G401 (cell line): ENCODE measurements at regions not wholly inside any gene's neighbourhood (a gene's known extent, or its start where the extent isn't known, plus 50 kb on each side); places are given as distances from the start of the nearest gene placed in this dataset.
"Not testable (repeated sequence)": the region's sequence is repeated elsewhere in the genome, so short reads cannot be mapped to it uniquely, and the experiment has no call there.

ENCODE experiments used
- DNase-seq: peaks from one replicate; pipeline ENCODE4 v3.0.0-alpha.2; 2015; ENCODE audit warnings: low spot score
- in situ Hi-C: cut with HindIII; loops from 2 replicates; pipeline ENCODE4 v1.10.0; 2016; ENCODE audit warnings: low sequenced_read_pairs, mixed read lengths

GRCh38 chr9:85487872-85488271, 253.9 kb downstream of the AGTPBP1 start:
- in situ Hi-C loops: no loop called here
- no peak for DNase-seq

- DNase-seq: no peak
These were observed 257.5 kb downstream of the AGTPBP1 start for GRCh38 chr9:85484235-85484634.

DNA sequence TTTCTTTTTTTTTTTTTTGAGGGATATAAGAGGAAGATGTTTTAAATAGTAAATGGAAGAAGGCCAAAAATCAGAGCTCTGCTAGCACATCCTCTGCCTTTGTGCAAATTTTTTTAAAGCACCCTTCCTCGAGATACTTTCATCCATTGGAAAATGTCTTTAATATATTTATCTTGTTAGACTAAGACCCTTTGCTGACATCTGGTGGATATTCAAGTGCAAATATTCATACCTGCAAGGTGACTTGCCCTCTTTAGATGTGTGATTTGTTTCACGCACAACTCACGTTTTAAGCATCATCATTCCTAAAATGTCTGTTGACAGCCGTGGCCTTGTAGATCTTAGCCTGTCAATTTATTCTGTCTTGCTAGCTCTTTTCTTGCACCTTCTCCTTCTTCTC, 258.5 kb downstream of the AGTPBP1 start:
- DNase-seq: peak; percentile 32
- in situ Hi-C loops: no loop called here

More at GRCh38 chr9:85484235-85484634, 257.5 kb downstream of the AGTPBP1 start:
- in situ Hi-C loops: no loop called here

DNA sequence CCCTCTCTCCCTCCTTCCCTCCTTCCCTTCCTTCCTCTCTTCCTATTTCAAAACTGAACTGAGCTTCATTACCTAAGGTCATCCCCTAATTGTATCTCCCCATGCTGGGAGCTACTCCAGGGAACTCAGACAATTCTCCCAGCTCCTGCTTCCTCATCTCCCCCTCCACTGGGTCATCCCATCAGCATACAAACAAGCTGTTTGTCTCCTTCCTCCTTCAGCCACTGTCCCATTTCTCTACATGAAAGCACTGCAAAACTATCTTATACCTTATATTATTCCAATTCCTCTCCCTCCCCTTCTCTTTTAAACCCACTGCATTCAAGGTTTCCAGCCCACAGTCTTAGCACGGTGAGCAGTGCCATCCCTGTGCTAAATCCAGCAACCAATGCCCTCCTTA, 262.4 kb downstream of the AGTPBP1 start:
- no peak for DNase-seq
- in situ Hi-C loops: no loop called here

DNA sequence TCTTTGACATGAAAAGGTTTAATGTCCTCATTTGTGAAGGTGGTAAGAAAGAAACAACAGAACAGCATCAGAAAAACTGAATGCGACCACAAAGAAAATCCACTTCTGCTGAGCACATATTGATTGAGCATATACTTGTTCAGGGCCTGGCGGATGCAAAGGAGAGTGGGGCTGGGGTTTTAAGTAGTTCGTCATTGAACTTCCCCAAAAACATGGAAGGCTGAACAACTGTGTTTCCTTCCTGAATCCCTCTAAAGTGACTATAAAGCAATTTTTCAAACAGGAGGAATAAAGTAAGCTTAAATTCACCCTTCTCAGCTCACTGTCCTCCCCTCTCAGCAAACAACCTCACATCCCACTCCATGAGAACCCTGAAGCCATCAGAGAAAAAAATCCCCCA, 262.9 kb downstream of the AGTPBP1 start:
- DNase-seq: no peak
- in situ Hi-C loops: no loop called here

DNA sequence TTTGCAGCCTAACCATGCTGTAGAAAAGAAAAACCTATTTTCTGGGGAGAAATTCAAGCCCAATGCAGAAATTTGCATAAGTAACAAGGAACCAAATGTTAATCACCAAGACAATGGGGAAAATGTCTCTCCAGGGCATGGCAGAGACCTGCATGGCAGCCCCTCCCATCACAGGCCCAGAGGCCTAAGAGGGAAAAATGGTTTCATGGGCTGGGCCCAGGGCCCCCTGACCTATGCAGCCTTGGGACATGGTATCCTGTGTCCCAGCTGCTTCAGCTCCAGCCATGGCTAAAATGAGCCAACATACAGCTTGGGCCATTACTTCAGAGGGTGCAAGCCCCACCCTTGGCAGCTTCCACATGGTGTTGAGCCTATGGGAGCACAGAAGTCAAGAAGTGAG, 266.9 kb downstream of the AGTPBP1 start:
- DNase-seq, in situ Hi-C loops: not testable (repeated sequence)

GRCh38 chr9:85471791-85472190, 270.0 kb downstream of the AGTPBP1 start:
- in situ Hi-C loops: no loop called here
- no peak for DNase-seq

DNA sequence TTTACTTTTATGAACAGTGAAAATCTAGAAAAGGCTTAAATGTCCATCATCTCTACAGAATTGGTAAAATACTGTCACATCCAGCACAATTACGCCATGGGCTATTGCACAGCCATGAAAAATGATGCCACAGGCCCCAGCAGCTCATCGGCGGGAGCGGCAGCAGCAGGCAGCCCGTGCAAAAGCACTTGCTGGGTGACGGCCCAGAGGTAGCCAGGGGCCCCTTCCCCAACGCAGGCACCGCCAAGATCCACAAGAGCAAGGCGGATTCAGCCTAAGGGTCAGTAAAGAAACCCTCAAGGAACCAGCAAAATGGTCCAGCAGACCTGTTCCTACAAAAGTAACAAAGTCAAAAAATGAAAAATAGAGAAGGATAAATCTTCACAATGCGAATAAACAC, 272.7 kb downstream of the AGTPBP1 start:
- DNase-seq: no peak
- in situ Hi-C loops: no loop called here

- DNase-seq: no peak
- in situ Hi-C loops: no loop called here
These were observed 274.9 kb downstream of the AGTPBP1 start for GRCh38 chr9:85466834-85467233.

DNA sequence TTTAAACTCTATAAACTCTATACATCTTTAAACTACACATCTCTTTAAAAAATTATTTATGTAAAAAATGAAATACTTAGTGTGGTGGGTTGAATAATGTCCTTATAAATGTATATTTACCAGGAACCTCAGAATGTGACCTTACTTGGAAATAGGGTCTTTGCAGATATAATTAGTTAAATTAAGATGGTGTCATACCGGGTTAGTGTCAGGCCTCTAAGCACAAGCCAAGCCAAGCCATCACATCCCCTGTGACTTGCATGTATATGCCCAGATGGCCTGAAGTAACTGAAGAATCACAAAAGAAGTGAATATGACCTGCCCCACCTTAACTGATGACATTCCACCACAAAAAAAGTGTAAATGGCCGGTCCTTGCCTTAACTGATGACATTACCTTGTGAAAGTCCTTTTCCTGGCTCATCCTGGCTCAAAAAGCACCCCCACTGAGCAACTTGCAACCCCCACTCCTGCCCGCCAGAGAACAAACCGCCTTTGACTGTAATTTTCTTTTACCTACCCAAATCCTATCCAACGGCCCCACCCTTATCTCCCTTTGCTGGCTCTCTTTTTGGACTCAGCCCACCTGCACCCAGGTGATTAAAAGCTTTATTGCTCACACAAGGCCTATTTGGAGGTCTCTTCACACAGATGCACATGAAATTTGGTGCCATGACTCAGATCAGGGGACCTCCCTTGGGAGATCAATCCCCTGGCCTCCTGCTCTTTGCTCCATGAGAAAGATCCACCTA, 283.5 kb downstream of the AGTPBP1 start:
- DNase-seq, in situ Hi-C loops: not testable (repeated sequence)

DNA sequence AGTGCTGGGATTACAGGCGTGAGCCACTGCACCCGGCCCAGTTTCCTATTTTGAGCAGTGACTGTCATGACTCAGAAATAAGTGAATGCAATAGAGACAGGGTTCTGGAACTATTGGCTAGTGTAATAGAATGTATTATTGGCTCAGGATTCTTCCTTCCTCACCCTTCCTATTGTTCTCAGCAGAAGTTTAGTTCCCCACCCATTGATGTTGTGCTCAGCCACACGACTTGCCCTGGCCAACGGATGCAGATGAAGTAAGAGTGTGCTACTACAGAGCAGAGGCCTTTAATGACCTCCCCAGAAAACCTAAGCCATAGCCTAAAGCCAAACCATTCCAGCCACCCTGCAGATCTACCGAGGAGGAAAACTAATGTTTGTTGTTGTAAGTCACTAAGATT, 287.9 kb downstream of the AGTPBP1 start:
- in situ Hi-C loops: no loop called here
- no peak for DNase-seq

DNA sequence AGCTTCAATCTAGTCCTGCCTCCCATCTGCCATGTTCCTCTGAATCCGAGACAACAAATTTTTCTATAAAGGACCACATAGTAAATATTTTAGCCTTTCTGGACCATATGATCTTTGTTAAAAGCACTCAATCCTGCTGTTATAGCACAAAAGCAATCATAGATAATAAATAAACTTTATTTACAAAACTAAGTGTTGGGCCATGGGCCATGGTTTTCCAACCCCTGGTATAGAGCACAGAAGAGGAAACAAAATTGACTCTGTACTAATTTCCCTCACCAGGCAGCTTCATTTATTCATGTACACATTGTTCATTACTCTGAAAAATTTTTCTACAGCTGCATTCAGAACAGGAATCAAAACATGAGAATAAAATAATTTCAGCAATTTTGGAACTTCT, 288.9 kb downstream of the AGTPBP1 start:
- in situ Hi-C loops: no loop called here

DNA sequence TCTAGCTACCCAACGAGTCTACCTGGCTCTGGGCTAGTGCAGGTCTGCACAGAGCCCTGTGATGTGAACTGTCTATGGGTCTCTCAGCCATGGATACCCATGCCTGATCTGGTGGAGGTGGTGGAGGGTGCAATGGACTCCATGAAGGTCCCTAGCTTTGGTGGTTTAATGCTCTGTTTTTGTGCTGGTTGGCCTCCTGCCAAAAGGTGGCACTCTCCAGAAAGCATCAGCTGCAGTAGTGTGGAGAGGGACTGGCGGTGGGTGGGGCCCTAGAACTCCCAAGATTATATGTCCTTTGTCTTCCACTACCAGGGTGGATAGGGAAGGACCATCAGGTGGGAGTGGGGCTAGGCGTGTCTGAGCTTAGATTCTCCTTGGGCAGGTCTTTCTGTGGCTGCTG, 290.1 kb downstream of the AGTPBP1 start:
- in situ Hi-C loops: no loop called here
- DNase-seq: no peak

More for the DNA sequence above, 288.9 kb downstream of the AGTPBP1 start:
- DNase-seq: no peak

- no peak for DNase-seq
- in situ Hi-C loops: no loop called here
These were observed 295.9 kb downstream of the AGTPBP1 start for GRCh38 chr9:85445887-85446286.

DNA sequence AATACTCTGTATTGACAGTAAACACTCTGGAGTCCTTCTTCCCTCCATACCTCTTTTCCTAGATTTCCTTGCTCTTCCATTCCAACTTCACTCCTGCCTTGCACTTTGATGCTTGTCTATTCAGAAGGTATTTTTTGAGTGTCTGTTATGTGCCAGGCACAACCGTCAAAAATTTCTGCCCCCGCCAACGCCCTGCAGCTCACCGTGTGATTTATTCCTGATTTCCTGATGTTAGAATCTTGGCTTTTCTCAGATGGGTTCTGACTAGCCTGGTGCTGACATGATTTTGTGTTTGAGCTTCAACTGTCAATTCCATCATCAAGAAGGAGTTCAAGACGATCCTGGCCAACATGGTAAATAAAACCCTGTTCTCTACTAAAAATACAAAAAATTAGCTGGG, 297.5 kb downstream of the AGTPBP1 start:
- in situ Hi-C loops: no loop called here
- DNase-seq: no peak

- in situ Hi-C loops: no loop called here
- DNase-seq: no peak
These were observed 298.6 kb downstream of the AGTPBP1 start for GRCh38 chr9:85443190-85443598.

DNA sequence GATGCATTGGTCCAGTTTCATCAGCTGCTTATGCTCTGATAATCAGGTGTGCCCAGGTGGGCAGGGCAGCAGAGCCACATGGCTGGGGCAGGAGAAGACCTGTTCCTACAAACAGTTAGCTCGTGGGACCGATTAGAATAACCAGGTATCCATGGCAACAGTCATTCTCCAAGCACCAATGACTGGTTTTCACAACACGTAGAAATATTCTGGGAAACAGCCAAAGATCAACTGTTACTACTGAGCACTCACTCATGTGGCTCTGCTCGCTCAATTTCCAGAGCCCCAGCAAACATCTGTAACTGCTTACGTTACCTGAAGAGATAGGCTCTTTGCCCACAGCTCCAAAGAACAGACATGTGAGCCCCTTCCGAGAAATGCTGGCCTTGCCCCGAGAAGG, 302.0 kb downstream of the AGTPBP1 start:
- DNase-seq: no peak
- in situ Hi-C loops: no loop called here

- DNase-seq, in situ Hi-C loops: not testable (repeated sequence)
These were observed 307.8 kb downstream of the AGTPBP1 start for GRCh38 chr9:85433956-85434355.

DNA sequence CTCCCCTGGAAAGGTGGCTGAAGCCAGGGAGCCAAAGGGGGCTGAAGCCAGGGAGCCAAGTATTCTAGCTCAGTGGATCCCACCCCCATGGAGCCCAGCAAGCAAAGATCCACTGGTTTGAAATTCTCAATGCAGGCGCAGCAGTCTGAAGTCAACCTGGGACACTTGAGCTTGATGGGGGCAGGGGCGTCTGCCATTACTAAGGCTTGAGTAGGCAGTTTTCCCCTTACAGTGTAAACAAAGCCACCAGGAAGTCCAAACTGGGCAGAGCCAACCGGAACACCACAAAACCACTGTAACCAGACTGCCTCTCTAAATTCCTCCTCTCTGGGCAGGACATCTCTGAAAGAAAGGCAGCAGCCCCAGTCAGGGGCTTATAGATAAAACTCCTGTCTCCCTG, 308.2 kb downstream of the AGTPBP1 start:
- in situ Hi-C loops, DNase-seq: not testable (repeated sequence)

DNA sequence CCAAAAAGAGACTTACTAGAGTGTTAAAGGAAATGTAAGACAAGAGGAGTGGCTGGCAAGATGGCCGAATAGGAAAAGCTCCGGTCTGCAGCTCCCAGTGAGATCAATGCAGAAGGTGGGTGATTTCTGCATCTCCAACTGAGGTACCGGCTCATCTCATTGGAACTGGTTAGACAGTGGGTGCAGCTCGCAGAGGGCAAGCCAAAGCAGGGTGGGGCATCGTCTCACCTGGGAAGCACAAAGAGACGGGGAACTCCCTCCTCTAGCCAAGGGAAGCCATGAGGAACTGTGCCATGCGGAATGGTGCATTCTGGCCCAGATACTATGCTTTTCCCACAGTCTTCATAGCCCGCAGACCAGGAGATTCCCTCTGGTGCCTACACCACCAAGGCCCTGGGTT, 308.7 kb downstream of the AGTPBP1 start:
- DNase-seq: no peak
- in situ Hi-C loops: no loop called here

GRCh38 chr9:85432599-85432998, 309.2 kb downstream of the AGTPBP1 start:
- DNase-seq: no peak
- in situ Hi-C loops: no loop called here
